Spleen (tissue), 11 donors: ENCODE measurements at regions not wholly inside any gene's neighbourhood (a gene's known extent, or its start where the extent isn't known, plus 50 kb on each side); places are given as distances from the start of the nearest gene placed in this dataset.

ENCODE experiments used
- DNase-seq: peaks from one replicate; pipeline ENCODE4 v3.0.0-alpha.2; 2020
- H3K27ac ChIP-seq, 8 donors: fragments of 200-600 bp; sonication (generic) in 7 of 8; 1 replicate in 4 of 8; 2 replicates in 4 of 8; pipeline versions ENCODE4 v1.5.0 to v1.8.0; 2016 to 2021; ENCODE audit warnings: inconsistent platforms in 4 of 8, mild to moderate bottlenecking in 4 of 8, moderate library complexity in 1 of 8
- H3K27me3 ChIP-seq, 7 donors: fragments of 200-600 bp; sonication (generic) in 6 of 7; replicated peaks in 1 of 7; 1 replicate in 4 of 7; 2 replicates in 3 of 7; pipeline versions ENCODE4 v1.5.0 to v1.8.0; 2016 to 2021; ENCODE audit warnings: inconsistent platforms in 3 of 7, mild to moderate bottlenecking in 1 of 7
- H3K36me3 ChIP-seq, 6 donors: fragments of 200-600 bp; sonication (generic) in 5 of 6; 1 replicate in 4 of 6; 2 replicates in 2 of 6; pipeline versions ENCODE4 v1.5.0 to v1.8.0; 2016 to 2021; ENCODE audit warnings: inconsistent platforms in 2 of 6
- H3K4me1 ChIP-seq, 6 donors: fragments of 200-600 bp; sonication (generic) in 5 of 6; 1 replicate in 3 of 6; 2 replicates in 3 of 6; pipeline versions ENCODE4 v1.5.0 to v1.8.0; 2016 to 2021; ENCODE audit warnings: inconsistent platforms in 3 of 6
- H3K4me3 ChIP-seq, 8 donors: fragments of 200-600 bp; sonication (generic) in 7 of 8; 1 replicate in 4 of 8; 2 replicates in 4 of 8; pipeline versions ENCODE4 v1.5.0 to v1.8.0; 2016 to 2021; ENCODE audit warnings: inconsistent platforms in 4 of 8, mild to moderate bottlenecking in 4 of 8, moderate library complexity in 2 of 8
- H3K9me3 ChIP-seq, 8 donors: fragments of 200-600 bp; sonication (generic) in 7 of 8; 1 replicate in 4 of 8; 2 replicates in 4 of 8; pipeline versions ENCODE4 v1.5.0 to v1.8.0; 2016 to 2021; ENCODE audit warnings: inconsistent platforms in 4 of 8
- POLR2A ChIP-seq, 3 donors: fragments of 450-650 bp; IDR thresholded peaks; one replicate each; pipeline ENCODE4 v1.5.1; 2017; ENCODE audit warnings: antibody characterized with exemption in 3 of 3, mild to moderate bottlenecking in 1 of 3
- POLR2AphosphoS5 ChIP-seq, 3 donors: sonication (generic); formaldehyde crosslinking; IDR thresholded peaks; one replicate each; pipeline ENCODE4 v1.5.1; 2017; ENCODE audit warnings: antibody characterized with exemption in 3 of 3
- WGBS, 5 donors: extraction: QIAGEN DNeasy Blood & Tissue Kit in 3 of 5; methylation state at CpG; one replicate each; pipeline versions ENCODE4 v1.1.5 to v1.1.7; 2013 to 2018; 5-methylcytosine and 5-hydroxymethylcytosine counted together
- intact Hi-C: fragments of 100-400 bp; cut with DNase I; formaldehyde crosslinking; loops from one replicate; pipeline ENCODE4 v1.15.0; 2023; ENCODE audit warnings: low total_unique reads
- microRNA-seq, 3 donors: library from miRNA; unstranded; fragments of <30 nt; microRNA quantifications; one replicate each; pipeline versions ENCODE4 to v1.1.0, GENCODE V29; 2019 to 2020
- small RNA-seq, 4 donors: library from RNA; depleted of rRNA; stranded (forward); fragments of <200 nt; gene quantifications; one replicate each; pipeline ENCODE3, GENCODE V24; 2016
- TF ChIP-seq, protein P1 (sequence below), 11 experiments: fragments of 200-600 bp in 7 of 11; fragments of 450-650 bp in 4 of 11; sonication (generic) in 4 of 11; IDR thresholded peaks in 8 of 11; conservative IDR thresholded peaks in 3 of 11; 1 replicate in 7 of 11; 2 replicates in 4 of 11; pipeline versions ENCODE4 v1.4.0 to v1.8.0; 2016 to 2021; ENCODE audit warnings: antibody characterized with exemption in 11 of 11, inconsistent platforms in 4 of 11, mild to moderate bottlenecking in 1 of 11
- donor health status: healthy with polysubstance abuse.
- donor health status: DM: no; HTN: no; CAD: no; lungs with moderate emphysema.
- donor health status: DM: no; HTN: no; CAD: no.
- donor health status: Bipolar disorder and iron deficiency.
- donor health status: healthy.
- donor health status: DM: no; HTN: no; CAD: no.
- donor health status: DM: yes; HTN: yes; CAD: no.

DNA sequence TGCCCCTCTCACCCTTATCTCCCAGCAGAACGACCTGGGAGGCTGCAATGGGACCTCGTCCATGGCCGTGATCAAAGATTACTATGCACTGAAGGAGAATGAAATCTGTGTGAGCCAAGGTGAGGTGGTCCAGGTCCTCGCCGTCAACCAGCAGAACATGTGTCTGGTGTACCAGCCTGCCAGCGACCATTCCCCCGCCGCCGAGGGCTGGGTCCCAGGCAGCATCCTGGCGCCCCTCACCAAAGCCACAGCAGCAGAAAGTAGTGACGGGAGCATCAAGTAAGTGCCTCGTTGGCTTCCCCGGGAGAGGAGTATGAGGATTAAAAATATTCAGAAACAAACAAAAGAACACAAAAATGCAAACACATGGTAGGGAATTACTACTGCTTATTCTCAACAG lies 55.9 kb upstream of the UMPS start:
- Histone ChIP-seq H3K27ac (no peak overlapping the region), H3K4me3 (no peak overlapping the region), H3K27me3 (no peaks in the 10 kb centered on the region), H3K9me3 (no peaks in the 10 kb centered on the region), H3K4me1 (peaks cover 0 to 14% (median 4%) of the 10 kb centered on the region in 6 donors), H3K36me3 (peaks cover 0 to 85% (median 2%) of the 10 kb centered on the region in 6 donors)
- TF ChIP-seq, protein P1, sequence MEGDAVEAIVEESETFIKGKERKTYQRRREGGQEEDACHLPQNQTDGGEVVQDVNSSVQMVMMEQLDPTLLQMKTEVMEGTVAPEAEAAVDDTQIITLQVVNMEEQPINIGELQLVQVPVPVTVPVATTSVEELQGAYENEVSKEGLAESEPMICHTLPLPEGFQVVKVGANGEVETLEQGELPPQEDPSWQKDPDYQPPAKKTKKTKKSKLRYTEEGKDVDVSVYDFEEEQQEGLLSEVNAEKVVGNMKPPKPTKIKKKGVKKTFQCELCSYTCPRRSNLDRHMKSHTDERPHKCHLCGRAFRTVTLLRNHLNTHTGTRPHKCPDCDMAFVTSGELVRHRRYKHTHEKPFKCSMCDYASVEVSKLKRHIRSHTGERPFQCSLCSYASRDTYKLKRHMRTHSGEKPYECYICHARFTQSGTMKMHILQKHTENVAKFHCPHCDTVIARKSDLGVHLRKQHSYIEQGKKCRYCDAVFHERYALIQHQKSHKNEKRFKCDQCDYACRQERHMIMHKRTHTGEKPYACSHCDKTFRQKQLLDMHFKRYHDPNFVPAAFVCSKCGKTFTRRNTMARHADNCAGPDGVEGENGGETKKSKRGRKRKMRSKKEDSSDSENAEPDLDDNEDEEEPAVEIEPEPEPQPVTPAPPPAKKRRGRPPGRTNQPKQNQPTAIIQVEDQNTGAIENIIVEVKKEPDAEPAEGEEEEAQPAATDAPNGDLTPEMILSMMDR (IDR thresholded peaks at IDR 0.05 in 8 of 11, conservative IDR thresholded peaks at IDR 0.05 in 3 of 11), result no peak
- TF ChIP-seq POLR2AphosphoS5 (IDR thresholded peaks at IDR 0.05) (no peak), POLR2A (IDR thresholded peaks at IDR 0.05) (no peak)
- WGBS, 5 donors, result 88 to 98% (median 89%) methylated on average over 13 of the region's 13 CpGs
- no peak for DNase-seq
- intact Hi-C loops, result no loop called here

DNA sequence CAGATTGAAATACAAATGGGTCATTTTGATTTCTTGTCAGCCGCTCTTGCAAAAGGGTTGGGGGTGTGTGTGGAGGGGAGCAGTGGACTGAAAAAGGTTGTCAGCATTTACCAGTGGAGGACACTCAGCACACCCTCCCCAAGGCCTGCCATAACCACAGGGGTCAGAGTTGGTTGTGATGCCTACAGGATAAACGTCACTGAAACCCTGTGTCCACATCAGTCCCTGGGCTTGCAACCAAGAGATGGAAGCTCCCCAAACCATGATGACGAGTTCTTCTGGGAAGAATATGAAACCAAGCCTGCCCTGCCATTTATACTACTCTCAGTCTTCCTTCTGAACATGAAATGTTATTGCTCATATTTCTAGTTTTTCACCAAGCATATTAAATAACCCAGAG lies 54.0 kb upstream of the UMPS start:
- H3K9me3 ChIP-seq, result no peaks in the 10 kb centered on the region
- peaks cover 0 to 86% (median 2%) of the 10 kb centered on the region in 6 donors for H3K36me3 ChIP-seq
- H3K27me3 ChIP-seq, result no peaks in the 10 kb centered on the region
- 73 to 95% (median 81%) methylated on average over 3 of the region's 3 CpGs for WGBS, 5 donors
- TF ChIP-seq, protein P1 (IDR thresholded peaks at IDR 0.05 in 8 of 11, conservative IDR thresholded peaks at IDR 0.05 in 3 of 11), result no peak
- TF ChIP-seq POLR2A (IDR thresholded peaks at IDR 0.05) (no peak), POLR2AphosphoS5 (IDR thresholded peaks at IDR 0.05) (no peak)
- no peak overlapping the region for H3K27ac ChIP-seq
- peaks cover 0 to 9% (median 3%) of the 10 kb centered on the region in 6 donors for H3K4me1 ChIP-seq
- H3K4me3 ChIP-seq, result no peak overlapping the region
- intact Hi-C loops, result no loop called here
- no peak for DNase-seq

DNA sequence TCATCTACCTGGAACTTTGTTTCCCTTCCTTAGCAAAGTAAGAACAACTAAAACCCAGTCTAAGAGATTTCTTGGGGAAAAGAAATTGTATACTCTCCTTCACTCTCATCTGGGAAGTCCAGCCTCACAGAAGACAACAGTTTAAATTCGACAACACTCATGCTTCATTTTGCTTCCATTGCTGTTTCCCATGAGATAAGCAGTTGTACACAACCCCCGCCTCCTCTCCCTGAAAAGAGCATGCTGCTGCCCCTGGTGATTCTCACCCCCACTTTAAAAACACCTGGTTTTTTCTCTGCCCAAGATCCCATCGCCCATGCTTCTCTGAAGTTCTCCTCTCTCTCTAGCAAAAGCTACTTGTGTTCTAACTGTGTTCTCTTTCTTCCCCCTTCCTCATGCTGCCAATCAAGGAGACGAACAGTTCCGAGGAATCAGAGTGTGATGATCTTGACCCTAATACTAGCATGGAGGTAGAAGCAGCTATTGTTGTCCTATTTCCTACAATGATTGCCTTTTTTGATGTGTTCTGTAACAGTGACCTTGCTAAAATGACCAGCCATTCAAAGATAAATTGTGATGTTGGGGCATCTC lies 51.1 kb upstream of the UMPS start:
- intact Hi-C loops, result no loop called here
- H3K27ac ChIP-seq, result no peak overlapping the region
- H3K4me3 ChIP-seq, result no peak overlapping the region
- no peaks in the 10 kb centered on the region for H3K27me3 ChIP-seq
- H3K36me3 ChIP-seq, result peaks cover 0 to 60% (median 2%) of the 10 kb centered on the region in 6 donors
- TF ChIP-seq, protein P1 (IDR thresholded peaks at IDR 0.05 in 8 of 11, conservative IDR thresholded peaks at IDR 0.05 in 3 of 11), result no peak
- TF ChIP-seq POLR2AphosphoS5 (IDR thresholded peaks at IDR 0.05) (no peak), POLR2A (IDR thresholded peaks at IDR 0.05) (no peak)
- H3K9me3 ChIP-seq, result no peaks in the 10 kb centered on the region
- no peaks in the 10 kb centered on the region for H3K4me1 ChIP-seq
- no peak for DNase-seq
- 68 to 84% (median 80%) methylated on average over 5 of the region's 5 CpGs for WGBS, 5 donors

Small RNA genes in the stretch of these regions (microRNA-seq; reads per million reads assigned to microRNA genes)
- gene MIR5002 (0.35 to 1.1 (median 0.85) reads per million in 3 donors), gene MIR6083 (0 reads per million in 3 donors)

Small RNA genes in the stretch of these regions (small RNA-seq; reads per million reads assigned to genes)
- gene MIR5002 (0.06 to 0.53 (median 0.21) reads per million in 4 donors), gene MIR6083 (0 reads per million in 4 donors), gene RNU6-143P (0 reads per million in 4 donors)
